ENCODE measurements at regions not wholly inside any gene's neighbourhood (a gene's known extent, or its start where the extent isn't known, plus 50 kb on each side); places are given as distances from the start of the nearest gene placed in this dataset.
"Not testable (repeated sequence)": the region's sequence is repeated elsewhere in the genome, so short reads cannot be mapped to it uniquely, and the experiment has no call there.

GRCh38 chr5:174550026-174550425 is 174.4 kb upstream of the MSX2 start:
- DNase-seq (ENCODE audit: low read depth in 2 of 2), result no peak

- DNase-seq (ENCODE audit: low read depth in 2 of 2), result no peak
Observed at GRCh38 chr5:174552428-174552827, 172.0 kb upstream of the MSX2 start.

GRCh38 chr5:174553556-174553955 is 170.8 kb upstream of the MSX2 start:
- DNase-seq (ENCODE audit: low read depth in 2 of 2), result no peak

- DNase-seq (ENCODE audit: low read depth in 2 of 2), result no peak
Observed at GRCh38 chr5:174555726-174556125, 168.7 kb upstream of the MSX2 start.

- no peak for DNase-seq (ENCODE audit: low read depth in 2 of 2)
Observed at GRCh38 chr5:174556756-174557155, 167.6 kb upstream of the MSX2 start.

- no peak for DNase-seq (ENCODE audit: low read depth in 2 of 2)
Observed at GRCh38 chr5:174558190-174558589, 166.2 kb upstream of the MSX2 start.

GRCh38 chr5:174559141-174559540 is 165.2 kb upstream of the MSX2 start:
- DNase-seq (ENCODE audit: low read depth in 2 of 2), result no peak

GRCh38 chr5:174559566-174560090 is 164.8 kb upstream of the MSX2 start:
- no peak for DNase-seq (ENCODE audit: low read depth in 2 of 2)

- DNase-seq (ENCODE audit: low read depth in 2 of 2), result no peak
Observed at GRCh38 chr5:174560861-174561260, 163.5 kb upstream of the MSX2 start.

- DNase-seq (ENCODE audit: low read depth in 2 of 2), result not testable (repeated sequence)
Observed at GRCh38 chr5:174563040-174563439, 161.3 kb upstream of the MSX2 start.

- DNase-seq (ENCODE audit: low read depth in 2 of 2), result no peak
Observed at GRCh38 chr5:174563899-174564298, 160.5 kb upstream of the MSX2 start.

GRCh38 chr5:174567506-174568141 is 156.8 kb upstream of the MSX2 start:
- DNase-seq (ENCODE audit: low read depth in 2 of 2), result no peak

- DNase-seq (ENCODE audit: low read depth in 2 of 2), result no peak
Observed at GRCh38 chr5:174570662-174571061, 153.7 kb upstream of the MSX2 start.

- DNase-seq (ENCODE audit: low read depth in 2 of 2), result peak; percentile 95 to 97
Observed at GRCh38 chr5:174571662-174572397, 152.6 kb upstream of the MSX2 start.

GRCh38 chr5:174572591-174572990 is 151.8 kb upstream of the MSX2 start:
- no peak for DNase-seq (ENCODE audit: low read depth in 2 of 2)

- no peak for DNase-seq (ENCODE audit: low read depth in 2 of 2)
Observed at GRCh38 chr5:174573221-174573994, 151.0 kb upstream of the MSX2 start.

- no peak for DNase-seq (ENCODE audit: low read depth in 2 of 2)
Observed at GRCh38 chr5:174575043-174575442, 149.3 kb upstream of the MSX2 start.

GRCh38 chr5:174576042-174576441 is 148.3 kb upstream of the MSX2 start:
- no peak for DNase-seq (ENCODE audit: low read depth in 2 of 2)

GRCh38 chr5:174581479-174581878 is 142.9 kb upstream of the MSX2 start:
- no peak for DNase-seq (ENCODE audit: low read depth in 2 of 2)

GRCh38 chr5:174581894-174582293 is 142.5 kb upstream of the MSX2 start:
- no peak for DNase-seq (ENCODE audit: low read depth in 2 of 2)

GRCh38 chr5:174583071-174583470 is 141.3 kb upstream of the MSX2 start:
- DNase-seq (ENCODE audit: low read depth in 2 of 2), result no peak

GRCh38 chr5:174585472-174585871 is 138.9 kb upstream of the MSX2 start:
- no peak for DNase-seq (ENCODE audit: low read depth in 2 of 2)

GRCh38 chr5:174586163-174586562 is 138.2 kb upstream of the MSX2 start:
- DNase-seq (ENCODE audit: low read depth in 2 of 2), result not testable (repeated sequence)
